Chondrocyte (in vitro differentiated cells): ENCODE measurements at regions not wholly inside any gene's neighbourhood (a gene's known extent, or its start where the extent isn't known, plus 50 kb on each side); places are given as distances from the start of the nearest gene placed in this dataset.

Experiments
- DNase-seq: peaks from one replicate; pipeline ENCODE4 v3.0.0; 2021; ENCODE audit warnings: mixed read lengths, low spot score
- H3K27ac Mint-ChIP-seq: one replicate; pipeline ENCODE4 v1.8.0; 2021; ENCODE audit warnings: mild to moderate bottlenecking, moderate library complexity, mixed read lengths; ENCODE audit not compliant: unreplicated experiment
- H3K27me3 Mint-ChIP-seq: 2 replicates; pipeline ENCODE4 v1.8.0; 2021; ENCODE audit warnings: low read depth, mixed read lengths
- H3K36me3 Mint-ChIP-seq: 2 replicates; pipeline ENCODE4 v1.8.0; 2021; ENCODE audit warnings: low read depth, mixed read lengths
- H3K4me1 Mint-ChIP-seq: 2 replicates; pipeline ENCODE4 v1.8.0; 2021; ENCODE audit warnings: low read depth, mild to moderate bottlenecking, mixed read lengths
- H3K4me3 Mint-ChIP-seq: one replicate; pipeline ENCODE4 v1.8.0; 2021; ENCODE audit warnings: mild to moderate bottlenecking, moderate library complexity, mixed read lengths; ENCODE audit not compliant: unreplicated experiment
- H3K9me3 Mint-ChIP-seq: 2 replicates; pipeline ENCODE4 v1.8.0; 2021; ENCODE audit warnings: low read depth, mixed read lengths
- CTCF ChIP-seq: fragments of 200-600 bp; sonication (generic); IDR thresholded peaks from 2 replicates; pipeline ENCODE4 v1.5.0; 2021; ENCODE audit warnings: antibody characterized with exemption, mild to moderate bottlenecking, moderate library complexity

GRCh38 chr4:17098401-17098800 is 200.0 kb upstream of the LDB2 start:
- Mint-ChIP-seq H3K27me3 (peaks cover 3% of the 10 kb centered on the region), H3K4me1 (peaks cover 8% of the 10 kb centered on the region), H3K36me3 (no peaks in the 10 kb centered on the region), H3K9me3 (no peaks in the 10 kb centered on the region), H3K27ac (no peak overlapping the region), H3K4me3 (no peak overlapping the region)
- DNase-seq: no peak
- no peak for TF ChIP-seq CTCF

DNA sequence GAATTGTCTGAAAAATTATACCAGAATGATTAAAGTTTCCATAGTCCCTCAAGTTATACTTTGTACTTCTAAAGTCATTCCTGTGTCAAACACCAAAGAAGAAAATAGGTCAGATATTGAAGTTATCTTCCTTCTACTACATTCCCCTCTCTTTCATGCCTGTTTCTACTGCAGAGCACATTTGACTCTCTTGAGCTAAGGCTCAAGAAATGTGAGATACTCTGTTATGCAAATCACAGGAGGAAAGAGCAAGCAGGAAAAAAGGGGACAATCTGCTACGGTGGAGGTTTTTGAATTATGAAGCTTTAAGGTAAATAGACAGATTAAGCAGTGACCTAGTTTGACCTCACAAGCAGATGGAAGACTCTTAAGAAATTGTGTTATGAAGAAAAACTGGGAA is 198.9 kb upstream of the LDB2 start:
- Mint-ChIP-seq H3K27ac (no peak overlapping the region), H3K9me3 (no peaks in the 10 kb centered on the region), H3K36me3 (no peaks in the 10 kb centered on the region), H3K4me1 (peaks cover 2% of the 10 kb centered on the region), H3K27me3 (peaks cover 3% of the 10 kb centered on the region), H3K4me3 (no peak overlapping the region)
- DNase-seq: no peak
- TF ChIP-seq CTCF: no peak

GRCh38 chr4:17096692-17097091 is 198.2 kb upstream of the LDB2 start:
- no peaks in the 10 kb centered on the region for H3K36me3 Mint-ChIP-seq
- H3K9me3 Mint-ChIP-seq: no peaks in the 10 kb centered on the region
- peaks cover 2% of the 10 kb centered on the region for H3K4me1 Mint-ChIP-seq
- H3K4me3 Mint-ChIP-seq: no peak overlapping the region
- TF ChIP-seq CTCF: no peak
- no peak overlapping the region for H3K27ac Mint-ChIP-seq
- no peak for DNase-seq
- peaks cover 3% of the 10 kb centered on the region for H3K27me3 Mint-ChIP-seq

GRCh38 chr4:17095771-17096170 is 197.3 kb upstream of the LDB2 start:
- H3K4me3 Mint-ChIP-seq: no peak overlapping the region
- H3K27me3 Mint-ChIP-seq: peaks cover 3% of the 10 kb centered on the region
- H3K9me3 Mint-ChIP-seq: no peaks in the 10 kb centered on the region
- no peak overlapping the region for H3K27ac Mint-ChIP-seq
- TF ChIP-seq CTCF: no peak
- DNase-seq: no peak
- no peaks in the 10 kb centered on the region for H3K36me3 Mint-ChIP-seq
- H3K4me1 Mint-ChIP-seq: peaks cover 2% of the 10 kb centered on the region

DNA sequence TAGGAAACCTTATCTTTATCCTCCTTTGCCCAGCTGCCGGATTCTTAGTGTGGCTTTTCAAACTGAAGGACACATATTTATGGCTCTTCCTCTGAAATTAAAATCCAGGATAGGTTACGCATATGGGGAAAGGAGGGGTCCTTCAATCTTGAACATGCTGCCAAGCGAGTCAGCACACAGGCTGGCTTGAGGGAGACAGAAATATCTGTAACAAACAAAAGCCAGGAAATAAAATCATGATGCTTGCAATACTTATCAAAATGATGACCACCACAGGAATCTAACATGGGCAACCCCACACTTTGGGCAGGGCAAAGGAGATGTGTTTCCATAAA is 196.4 kb upstream of the LDB2 start:
- H3K4me1 Mint-ChIP-seq: peaks cover 2% of the 10 kb centered on the region
- no peak overlapping the region for H3K27ac Mint-ChIP-seq
- no peak for DNase-seq
- H3K36me3 Mint-ChIP-seq: no peaks in the 10 kb centered on the region
- H3K27me3 Mint-ChIP-seq: peaks cover 3% of the 10 kb centered on the region
- H3K4me3 Mint-ChIP-seq: no peak overlapping the region
- no peak for TF ChIP-seq CTCF
- H3K9me3 Mint-ChIP-seq: no peaks in the 10 kb centered on the region
